Stimulated activated CD4-positive, alpha-beta T cell treated with anti-CD3 and anti-CD28 coated beads, Interleukin-2, amount 100 ng/mL, for 48 hours (primary cell): ENCODE measurements at regions not wholly inside any gene's neighbourhood (a gene's known extent, or its start where the extent isn't known, plus 50 kb on each side); places are given as distances from the start of the nearest gene placed in this dataset.

Source experiments
- DNase-seq, 2 donors: peaks; one replicate each; pipeline ENCODE4 v3.0.0-alpha.2; 2020

GRCh38 chr3:79844176-79844575 is 76.4 kb upstream of the ROBO1 start:
- DNase-seq: no peak

- DNase-seq: no peak
Observed at GRCh38 chr3:79843180-79843579, 75.4 kb upstream of the ROBO1 start.

- no peak for DNase-seq
Observed at GRCh38 chr3:79835701-79836100, 67.9 kb upstream of the ROBO1 start.

DNA sequence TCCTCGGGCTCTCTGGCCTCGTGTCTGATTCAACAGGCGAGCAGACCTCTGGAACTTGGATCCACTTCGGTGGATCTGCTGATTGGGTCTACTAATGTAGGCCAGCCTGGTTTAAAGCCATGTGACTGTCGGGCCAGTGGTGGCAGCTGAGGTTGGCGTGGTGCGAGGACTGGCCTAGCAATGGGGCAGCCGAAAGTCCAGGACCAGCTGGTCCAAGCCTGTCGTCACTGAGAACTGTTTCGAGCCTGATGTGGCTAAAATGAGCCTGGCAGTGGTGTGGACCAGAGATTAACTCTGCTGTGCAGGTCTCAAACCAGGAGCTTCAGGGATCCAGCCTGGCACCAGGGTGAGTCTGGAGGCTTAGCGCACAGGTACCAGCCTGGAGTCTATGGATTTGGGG is 56.4 kb upstream of the ROBO1 start:
- no peak for DNase-seq

DNA sequence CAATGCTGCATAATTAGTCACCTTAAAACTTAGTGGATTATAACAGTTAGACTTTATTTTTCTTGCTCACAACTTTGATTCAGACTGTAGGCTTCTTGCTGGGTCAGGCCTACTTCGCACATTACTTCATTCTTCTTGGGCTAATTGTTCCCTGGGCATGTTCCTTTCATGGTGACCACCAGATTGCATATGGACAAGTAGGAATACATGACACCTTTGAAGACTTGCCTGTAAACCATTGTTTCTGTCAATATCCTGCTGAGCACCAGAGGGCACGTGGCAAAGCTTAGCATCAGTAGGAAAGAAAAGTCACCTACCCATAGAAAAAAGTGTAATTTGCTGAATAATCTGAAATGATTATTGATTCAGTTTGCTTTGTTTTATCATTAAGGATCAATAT is 54.3 kb upstream of the ROBO1 start:
- DNase-seq: no peak

GRCh38 chr3:79820089-79820488 is 52.3 kb upstream of the ROBO1 start:
- DNase-seq: no peak

DNA sequence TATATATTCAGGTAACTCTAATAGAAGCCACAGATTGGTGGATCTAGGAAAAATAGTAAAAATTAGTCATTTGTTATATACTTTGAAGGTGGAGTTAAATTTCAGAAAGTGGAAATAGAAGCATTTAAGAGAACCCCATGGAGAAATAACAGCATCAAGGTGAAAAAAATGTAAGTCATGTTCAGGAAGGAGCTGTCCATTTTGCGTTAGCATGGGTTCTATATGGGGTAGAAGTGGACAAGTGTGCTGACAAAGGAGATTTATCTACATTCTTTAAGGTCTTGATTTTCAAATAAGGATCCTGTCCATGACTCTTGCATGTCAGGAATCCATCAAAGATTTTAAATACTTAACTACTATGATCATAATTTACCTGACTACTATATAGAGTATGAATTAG is 50.2 kb upstream of the ROBO1 start:
- DNase-seq: no peak
